ENCODE measurements at regions not wholly inside any gene's neighbourhood (a gene's known extent, or its start where the extent isn't known, plus 50 kb on each side); places are given as distances from the start of the nearest gene placed in this dataset.
A peak's percentile ranks its signal among the peaks of the same experiment; 100 is the strongest.

DNA sequence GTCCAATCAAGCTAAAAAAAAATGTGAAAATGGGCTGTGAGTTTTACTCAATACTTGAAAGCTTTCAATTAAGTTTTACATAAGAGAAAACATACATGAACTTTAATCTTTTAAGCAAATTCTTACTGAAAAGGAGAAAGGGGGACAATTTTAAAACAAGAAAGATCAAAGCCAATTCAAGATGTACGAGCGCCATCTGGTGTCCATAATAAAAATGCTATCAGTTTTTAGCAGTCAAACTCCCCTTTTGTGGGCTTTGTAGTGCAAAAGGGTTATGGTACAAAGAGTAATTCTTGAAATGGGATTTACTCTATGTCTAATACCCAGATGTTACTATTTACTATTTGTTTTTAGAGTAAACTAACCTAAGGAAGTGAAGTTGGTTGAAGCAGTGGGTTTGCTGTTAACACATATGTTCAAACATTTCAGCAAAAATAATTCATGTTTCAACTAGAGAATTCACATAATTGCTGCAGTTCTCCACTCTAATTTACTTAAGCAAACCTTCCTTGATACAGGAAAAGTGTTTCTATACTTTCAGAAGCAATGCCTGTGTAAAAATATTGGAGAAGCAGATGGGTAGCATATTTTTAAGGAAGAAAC lies 228.2 kb upstream of the TYRP1 start:
- TF ChIP-seq YY1 (IDR thresholded peaks at IDR 0.05; ENCODE audit: insufficient read depth, insufficient read length) = no peak
- TF ChIP-seq ZNF274 (IDR thresholded peaks at IDR 0.05; ENCODE audit: low read depth, low read length) = no peak
- no peak for TF ChIP-seq SUZ12 (IDR thresholded peaks at IDR 0.05; ENCODE audit: extremely low read depth, insufficient read depth, insufficient read length)
- H3K9me3 ChIP-seq (ENCODE audit: insufficient read depth, low read length) = no peaks in the 10 kb centered on the region
- no peaks in the 10 kb centered on the region for H3K27me3 ChIP-seq (ENCODE audit: insufficient read depth, insufficient read length)
- peak; percentile 15 for DNase-seq (ENCODE audit: low read depth, low spot score)
- no peak overlapping the region for H3K9ac ChIP-seq (ENCODE audit: insufficient read length, low read depth)
- H3K36me3 ChIP-seq (ENCODE audit: insufficient read depth, insufficient read length, low read length) = no peaks in the 10 kb centered on the region
- no peaks in the 10 kb centered on the region for H3K4me1 ChIP-seq (ENCODE audit: insufficient read depth, insufficient read length)
- no peak overlapping the region for H3K4me3 ChIP-seq (ENCODE audit: insufficient read length, low read depth)

GRCh38 chr9:12469084-12469483 lies 224.1 kb upstream of the TYRP1 start:
- no peaks in the 10 kb centered on the region for H3K27me3 ChIP-seq (ENCODE audit: insufficient read depth, insufficient read length)
- H3K36me3 ChIP-seq (ENCODE audit: insufficient read depth, insufficient read length, low read length) = no peaks in the 10 kb centered on the region
- H3K9me3 ChIP-seq (ENCODE audit: insufficient read depth, low read length) = no peaks in the 10 kb centered on the region
- no peaks in the 10 kb centered on the region for H3K4me1 ChIP-seq (ENCODE audit: insufficient read depth, insufficient read length)
- no peak for DNase-seq (ENCODE audit: low read depth, low spot score)
- TF ChIP-seq ZNF274 (IDR thresholded peaks at IDR 0.05; ENCODE audit: low read depth, low read length) (no peak), YY1 (IDR thresholded peaks at IDR 0.05; ENCODE audit: insufficient read depth, insufficient read length) (no peak), SUZ12 (IDR thresholded peaks at IDR 0.05; ENCODE audit: extremely low read depth, insufficient read depth, insufficient read length) (no peak)
- H3K4me3 ChIP-seq (ENCODE audit: insufficient read length, low read depth) = no peak overlapping the region
- no peak overlapping the region for H3K9ac ChIP-seq (ENCODE audit: insufficient read length, low read depth)

DNA sequence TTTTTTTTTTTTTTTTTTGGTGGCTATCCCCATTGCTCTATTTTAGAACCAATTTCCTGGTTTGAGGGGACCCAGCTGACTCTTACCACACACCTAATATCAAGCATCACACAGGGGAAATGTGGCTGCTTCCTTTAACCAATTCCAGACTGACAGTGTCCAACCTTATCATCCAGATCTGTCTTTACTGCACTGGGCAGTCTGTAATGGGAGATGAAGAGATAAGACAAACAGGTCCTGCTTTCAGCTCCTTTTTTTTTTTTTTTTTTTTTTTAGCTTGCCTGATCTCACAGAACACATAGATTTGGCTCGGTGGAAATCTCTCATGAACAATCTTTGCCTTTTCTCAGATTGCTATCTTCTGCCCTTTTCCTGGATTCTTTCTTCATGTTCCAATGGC lies 198.8 kb upstream of the TYRP1 start:
- no peaks in the 10 kb centered on the region for H3K36me3 ChIP-seq (ENCODE audit: insufficient read depth, insufficient read length, low read length)
- TF ChIP-seq YY1 (IDR thresholded peaks at IDR 0.05; ENCODE audit: insufficient read depth, insufficient read length) = no peak
- TF ChIP-seq SUZ12 (IDR thresholded peaks at IDR 0.05; ENCODE audit: extremely low read depth, insufficient read depth, insufficient read length) = no peak
- no peak for TF ChIP-seq ZNF274 (IDR thresholded peaks at IDR 0.05; ENCODE audit: low read depth, low read length)
- no peaks in the 10 kb centered on the region for H3K9me3 ChIP-seq (ENCODE audit: insufficient read depth, low read length)
- no peak for DNase-seq (ENCODE audit: low read depth, low spot score)
- H3K27me3 ChIP-seq (ENCODE audit: insufficient read depth, insufficient read length) = no peaks in the 10 kb centered on the region
- no peak overlapping the region for H3K9ac ChIP-seq (ENCODE audit: insufficient read length, low read depth)
- H3K4me1 ChIP-seq (ENCODE audit: insufficient read depth, insufficient read length) = no peaks in the 10 kb centered on the region
- H3K4me3 ChIP-seq (ENCODE audit: insufficient read length, low read depth) = no peak overlapping the region

DNA sequence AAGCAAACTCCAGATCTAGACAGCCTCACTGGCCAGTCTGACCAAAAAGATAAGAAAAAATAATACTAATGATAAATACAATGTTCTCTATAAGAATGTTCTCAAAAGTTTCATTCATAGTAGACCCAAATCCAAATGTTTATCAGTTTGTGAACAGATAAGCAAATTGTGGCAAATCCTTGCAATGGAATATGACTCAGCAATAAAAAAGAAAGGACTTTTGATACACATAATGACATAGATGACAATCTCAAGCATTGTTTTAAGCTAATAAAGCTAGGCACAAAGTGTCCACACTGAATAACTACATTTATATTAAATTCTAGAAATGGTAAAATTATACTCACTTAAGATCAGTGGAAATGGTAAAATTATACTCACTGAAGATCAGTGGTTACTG lies 195.4 kb upstream of the TYRP1 start:
- H3K4me3 ChIP-seq (ENCODE audit: insufficient read length, low read depth) = no peak overlapping the region
- no peaks in the 10 kb centered on the region for H3K36me3 ChIP-seq (ENCODE audit: insufficient read depth, insufficient read length, low read length)
- no peak for DNase-seq (ENCODE audit: low read depth, low spot score)
- no peak for TF ChIP-seq SUZ12 (IDR thresholded peaks at IDR 0.05; ENCODE audit: extremely low read depth, insufficient read depth, insufficient read length)
- no peak for TF ChIP-seq ZNF274 (IDR thresholded peaks at IDR 0.05; ENCODE audit: low read depth, low read length)
- H3K4me1 ChIP-seq (ENCODE audit: insufficient read depth, insufficient read length) = no peaks in the 10 kb centered on the region
- no peaks in the 10 kb centered on the region for H3K27me3 ChIP-seq (ENCODE audit: insufficient read depth, insufficient read length)
- H3K9me3 ChIP-seq (ENCODE audit: insufficient read depth, low read length) = no peaks in the 10 kb centered on the region
- no peak overlapping the region for H3K9ac ChIP-seq (ENCODE audit: insufficient read length, low read depth)

- no peaks in the 10 kb centered on the region for H3K4me1 ChIP-seq (ENCODE audit: insufficient read depth, insufficient read length)
Observed at GRCh38 chr9:12502520-12502919, 190.7 kb upstream of the TYRP1 start.

GRCh38 chr9:12503606-12504122 lies 189.5 kb upstream of the TYRP1 start:
- TF ChIP-seq SUZ12 (IDR thresholded peaks at IDR 0.05; ENCODE audit: extremely low read depth, insufficient read depth, insufficient read length) = no peak
- TF ChIP-seq YY1 (IDR thresholded peaks at IDR 0.05; ENCODE audit: insufficient read depth, insufficient read length) = no peak
- no peak for TF ChIP-seq ZNF274 (IDR thresholded peaks at IDR 0.05; ENCODE audit: low read depth, low read length)
- H3K4me3 ChIP-seq (ENCODE audit: insufficient read length, low read depth) = no peak overlapping the region
- H3K9ac ChIP-seq (ENCODE audit: insufficient read length, low read depth) = no peak overlapping the region
- H3K9me3 ChIP-seq (ENCODE audit: insufficient read depth, low read length) = no peaks in the 10 kb centered on the region
- no peaks in the 10 kb centered on the region for H3K27me3 ChIP-seq (ENCODE audit: insufficient read depth, insufficient read length)
- DNase-seq (ENCODE audit: low read depth, low spot score) = no peak
- no peaks in the 10 kb centered on the region for H3K4me1 ChIP-seq (ENCODE audit: insufficient read depth, insufficient read length)
- no peaks in the 10 kb centered on the region for H3K36me3 ChIP-seq (ENCODE audit: insufficient read depth, insufficient read length, low read length)

More at GRCh38 chr9:12502520-12502919, 190.7 kb upstream of the TYRP1 start:
- Histone ChIP-seq H3K9me3 (ENCODE audit: insufficient read depth, low read length) (no peaks in the 10 kb centered on the region), H3K4me3 (ENCODE audit: insufficient read length, low read depth) (no peak overlapping the region), H3K36me3 (ENCODE audit: insufficient read depth, insufficient read length, low read length) (no peaks in the 10 kb centered on the region), H3K9ac (ENCODE audit: insufficient read length, low read depth) (no peak overlapping the region), H3K27me3 (ENCODE audit: insufficient read depth, insufficient read length) (no peaks in the 10 kb centered on the region)
- no peak for TF ChIP-seq YY1 (IDR thresholded peaks at IDR 0.05; ENCODE audit: insufficient read depth, insufficient read length)
- no peak for TF ChIP-seq SUZ12 (IDR thresholded peaks at IDR 0.05; ENCODE audit: extremely low read depth, insufficient read depth, insufficient read length)
- no peak for TF ChIP-seq ZNF274 (IDR thresholded peaks at IDR 0.05; ENCODE audit: low read depth, low read length)
- DNase-seq (ENCODE audit: low read depth, low spot score) = no peak

DNA sequence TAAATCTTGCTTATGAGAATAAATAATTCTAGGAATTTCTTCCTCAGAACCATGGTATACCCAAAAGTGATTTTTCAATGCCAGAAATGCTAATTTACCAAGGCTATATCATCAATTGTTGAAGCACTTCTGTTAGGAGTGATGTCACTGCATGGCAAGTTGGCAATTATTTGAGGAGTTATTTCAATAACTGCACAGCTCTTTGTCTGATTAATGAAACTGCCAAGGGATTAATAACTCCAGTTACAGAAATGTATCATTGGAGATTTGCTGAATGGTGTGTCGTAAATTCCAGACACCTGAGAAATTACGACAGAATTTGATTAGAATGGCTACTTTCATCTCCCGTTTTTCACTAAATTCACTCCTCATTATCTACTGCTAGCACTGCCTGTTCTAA lies 182.6 kb upstream of the TYRP1 start:
- Histone ChIP-seq H3K9ac (ENCODE audit: insufficient read length, low read depth) (no peak overlapping the region), H3K27me3 (ENCODE audit: insufficient read depth, insufficient read length) (no peaks in the 10 kb centered on the region), H3K4me1 (ENCODE audit: insufficient read depth, insufficient read length) (no peaks in the 10 kb centered on the region), H3K9me3 (ENCODE audit: insufficient read depth, low read length) (no peaks in the 10 kb centered on the region), H3K36me3 (ENCODE audit: insufficient read depth, insufficient read length, low read length) (no peaks in the 10 kb centered on the region), H3K4me3 (ENCODE audit: insufficient read length, low read depth) (no peak overlapping the region)
- no peak for DNase-seq (ENCODE audit: low read depth, low spot score)
- TF ChIP-seq ZNF274 (IDR thresholded peaks at IDR 0.05; ENCODE audit: low read depth, low read length) (no peak), YY1 (IDR thresholded peaks at IDR 0.05; ENCODE audit: insufficient read depth, insufficient read length) (no peak), SUZ12 (IDR thresholded peaks at IDR 0.05; ENCODE audit: extremely low read depth, insufficient read depth, insufficient read length) (no peak)
